GM23248 (cell line): ENCODE measurements at regions not wholly inside any gene's neighbourhood (a gene's known extent, or its start where the extent isn't known, plus 50 kb on each side); places are given as distances from the start of the nearest gene placed in this dataset.

Experiments
- EZH2 ChIP-seq: fragments of 200-600 bp; sonication (generic); IDR thresholded peaks from 2 replicates; pipeline ENCODE4 v1.6.1; 2018; ENCODE audit warnings: antibody characterized with exemption, mild to moderate bottlenecking; ENCODE audit not compliant: insufficient read depth, poor library complexity, severe bottlenecking
- EZH2phosphoT487 ChIP-seq: fragments of 200-600 bp; sonication (generic); IDR thresholded peaks from 2 replicates; pipeline ENCODE4 v1.6.1; 2018; ENCODE audit warnings: antibody characterized with exemption, moderate library complexity, mild to moderate bottlenecking, low read depth; ENCODE audit not compliant: insufficient read depth

DNA sequence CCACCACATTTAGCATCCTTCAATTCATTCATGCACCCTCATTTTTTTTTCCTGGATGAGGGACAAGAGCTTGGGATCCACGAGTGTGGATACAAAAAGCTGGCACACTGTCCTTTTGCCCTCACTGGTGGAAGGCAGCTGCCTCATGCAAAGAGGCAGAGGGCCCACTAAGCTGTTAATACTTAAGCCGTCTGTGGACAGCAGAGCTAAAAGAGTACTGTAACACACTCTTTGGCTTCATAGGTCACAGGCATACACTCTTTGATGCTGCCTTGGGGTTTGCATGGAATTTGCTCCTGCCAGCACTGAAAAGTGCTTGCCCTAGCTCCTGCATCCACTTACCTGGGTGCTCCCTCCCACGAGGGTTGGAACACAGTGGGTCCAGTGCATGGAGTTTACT is 978.4 kb upstream of the SPRY2 start:
- TF ChIP-seq EZH2 (no peak), EZH2phosphoT487 (no peak)
